Thyroid gland (tissue), 4 donors: ENCODE measurements at regions not wholly inside any gene's neighbourhood (a gene's known extent, or its start where the extent isn't known, plus 50 kb on each side); places are given as distances from the start of the nearest gene placed in this dataset.

Experiments
- POLR2A ChIP-seq, 2 donors: fragments of 450-650 bp; IDR thresholded peaks; one replicate each; pipeline ENCODE4 v1.6.1; 2017; ENCODE audit warnings: antibody characterized with exemption in 2 of 2, mild to moderate bottlenecking in 2 of 2, moderate library complexity in 1 of 2
- TF ChIP-seq, protein P1 (sequence below), 6 experiments: fragments of 200-600 bp in 3 of 6; fragments of 450-650 bp in 3 of 6; sonication (generic) in 3 of 6; IDR thresholded peaks; one replicate each; pipeline ENCODE4 v1.5.1; 2016 to 2019; ENCODE audit warnings: antibody characterized with exemption in 6 of 6, mild to moderate bottlenecking in 2 of 6, inconsistent platforms in 1 of 6, moderate library complexity in 1 of 6

DNA sequence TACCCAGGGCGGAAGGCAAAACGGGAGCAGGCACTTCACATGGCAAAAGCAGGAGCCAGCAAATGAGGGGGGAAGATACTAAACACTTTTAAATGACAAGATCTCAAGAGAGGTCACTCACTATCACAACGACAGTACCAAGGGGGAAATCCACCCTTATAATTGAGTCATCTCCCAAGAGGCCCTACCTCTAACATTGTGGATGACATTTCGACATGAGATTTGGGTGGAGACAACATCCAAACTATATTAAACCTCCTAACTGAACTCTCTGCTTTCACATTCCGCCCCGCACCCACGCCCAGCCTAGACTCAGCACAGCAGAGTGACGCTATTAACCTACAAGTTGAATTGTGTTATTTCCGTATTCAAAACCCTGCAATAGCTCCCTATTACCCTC, 76.7 kb upstream of the SCAF11 start:
- TF ChIP-seq, protein P1, sequence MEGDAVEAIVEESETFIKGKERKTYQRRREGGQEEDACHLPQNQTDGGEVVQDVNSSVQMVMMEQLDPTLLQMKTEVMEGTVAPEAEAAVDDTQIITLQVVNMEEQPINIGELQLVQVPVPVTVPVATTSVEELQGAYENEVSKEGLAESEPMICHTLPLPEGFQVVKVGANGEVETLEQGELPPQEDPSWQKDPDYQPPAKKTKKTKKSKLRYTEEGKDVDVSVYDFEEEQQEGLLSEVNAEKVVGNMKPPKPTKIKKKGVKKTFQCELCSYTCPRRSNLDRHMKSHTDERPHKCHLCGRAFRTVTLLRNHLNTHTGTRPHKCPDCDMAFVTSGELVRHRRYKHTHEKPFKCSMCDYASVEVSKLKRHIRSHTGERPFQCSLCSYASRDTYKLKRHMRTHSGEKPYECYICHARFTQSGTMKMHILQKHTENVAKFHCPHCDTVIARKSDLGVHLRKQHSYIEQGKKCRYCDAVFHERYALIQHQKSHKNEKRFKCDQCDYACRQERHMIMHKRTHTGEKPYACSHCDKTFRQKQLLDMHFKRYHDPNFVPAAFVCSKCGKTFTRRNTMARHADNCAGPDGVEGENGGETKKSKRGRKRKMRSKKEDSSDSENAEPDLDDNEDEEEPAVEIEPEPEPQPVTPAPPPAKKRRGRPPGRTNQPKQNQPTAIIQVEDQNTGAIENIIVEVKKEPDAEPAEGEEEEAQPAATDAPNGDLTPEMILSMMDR (IDR thresholded peaks at IDR 0.05), result no peak
- no peak for TF ChIP-seq POLR2A (IDR thresholded peaks at IDR 0.05)
